Prostate gland (tissue), 2 donors: ENCODE measurements at regions not wholly inside any gene's neighbourhood (a gene's known extent, or its start where the extent isn't known, plus 50 kb on each side); places are given as distances from the start of the nearest gene placed in this dataset.

Experiments used
- POLR2AphosphoS5 ChIP-seq: sonication (generic); formaldehyde crosslinking; IDR thresholded peaks from one replicate; pipeline ENCODE4 v1.6.1; 2017; ENCODE audit warnings: antibody characterized with exemption
- TF ChIP-seq, protein P1 (sequence below), 4 experiments: fragments of 200-600 bp in 2 of 4; fragments of 450-650 bp in 2 of 4; sonication (generic) in 2 of 4; IDR thresholded peaks; 1 replicate in 3 of 4; 2 replicates in 1 of 4; pipeline ENCODE4 v1.5.1; 2016 to 2019; ENCODE audit warnings: antibody characterized with exemption in 4 of 4, mild to moderate bottlenecking in 2 of 4, moderate library complexity in 2 of 4

DNA sequence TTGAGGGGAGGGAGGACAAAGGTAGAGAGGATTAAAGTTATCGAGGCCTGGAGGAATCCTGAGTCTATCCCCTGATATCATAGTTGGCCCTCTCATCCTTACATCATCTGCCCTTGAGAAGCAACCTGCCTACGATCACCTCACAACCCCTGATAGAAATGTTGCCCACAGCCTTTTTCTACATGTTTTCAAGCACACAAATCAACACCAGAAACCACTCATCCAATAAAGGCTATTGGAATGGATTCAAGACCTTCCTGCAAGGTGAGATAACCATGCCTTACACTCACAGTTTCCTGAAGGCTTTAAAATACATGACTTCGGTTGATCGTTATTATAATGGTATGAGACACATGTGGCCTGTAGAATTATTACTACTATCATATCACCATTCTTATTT is 175.7 kb upstream of the EGLN3 start:
- TF ChIP-seq, protein P1, sequence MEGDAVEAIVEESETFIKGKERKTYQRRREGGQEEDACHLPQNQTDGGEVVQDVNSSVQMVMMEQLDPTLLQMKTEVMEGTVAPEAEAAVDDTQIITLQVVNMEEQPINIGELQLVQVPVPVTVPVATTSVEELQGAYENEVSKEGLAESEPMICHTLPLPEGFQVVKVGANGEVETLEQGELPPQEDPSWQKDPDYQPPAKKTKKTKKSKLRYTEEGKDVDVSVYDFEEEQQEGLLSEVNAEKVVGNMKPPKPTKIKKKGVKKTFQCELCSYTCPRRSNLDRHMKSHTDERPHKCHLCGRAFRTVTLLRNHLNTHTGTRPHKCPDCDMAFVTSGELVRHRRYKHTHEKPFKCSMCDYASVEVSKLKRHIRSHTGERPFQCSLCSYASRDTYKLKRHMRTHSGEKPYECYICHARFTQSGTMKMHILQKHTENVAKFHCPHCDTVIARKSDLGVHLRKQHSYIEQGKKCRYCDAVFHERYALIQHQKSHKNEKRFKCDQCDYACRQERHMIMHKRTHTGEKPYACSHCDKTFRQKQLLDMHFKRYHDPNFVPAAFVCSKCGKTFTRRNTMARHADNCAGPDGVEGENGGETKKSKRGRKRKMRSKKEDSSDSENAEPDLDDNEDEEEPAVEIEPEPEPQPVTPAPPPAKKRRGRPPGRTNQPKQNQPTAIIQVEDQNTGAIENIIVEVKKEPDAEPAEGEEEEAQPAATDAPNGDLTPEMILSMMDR (IDR thresholded peaks at IDR 0.05), result no peak
- no peak for TF ChIP-seq POLR2AphosphoS5
